ENCODE measurements at regions not wholly inside any gene's neighbourhood (a gene's known extent, or its start where the extent isn't known, plus 50 kb on each side); places are given as distances from the start of the nearest gene placed in this dataset.
"Not testable (repeated sequence)": the region's sequence is repeated elsewhere in the genome, so short reads cannot be mapped to it uniquely, and the experiment has no call there.

DNA sequence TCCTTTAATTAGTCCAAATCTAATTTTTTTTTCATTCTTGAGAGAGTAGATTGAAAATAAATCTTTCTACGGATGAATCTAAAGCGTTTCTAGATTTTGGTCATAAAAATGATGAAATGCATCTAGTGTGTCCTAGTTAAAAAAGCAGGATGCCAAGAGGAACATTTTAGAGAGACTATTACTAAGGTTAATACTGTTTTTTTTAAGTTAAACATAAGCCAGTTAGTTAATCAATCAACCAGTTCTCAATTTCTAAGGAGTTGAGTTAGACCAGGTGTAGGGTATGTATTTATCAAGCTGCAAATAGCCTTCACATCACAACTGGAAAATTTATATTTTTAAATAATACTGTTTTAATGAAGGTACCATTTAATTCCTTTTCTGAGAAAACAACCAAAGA is 679.5 kb upstream of the IGFBP7 start:
- DNase-seq: no peak

DNA sequence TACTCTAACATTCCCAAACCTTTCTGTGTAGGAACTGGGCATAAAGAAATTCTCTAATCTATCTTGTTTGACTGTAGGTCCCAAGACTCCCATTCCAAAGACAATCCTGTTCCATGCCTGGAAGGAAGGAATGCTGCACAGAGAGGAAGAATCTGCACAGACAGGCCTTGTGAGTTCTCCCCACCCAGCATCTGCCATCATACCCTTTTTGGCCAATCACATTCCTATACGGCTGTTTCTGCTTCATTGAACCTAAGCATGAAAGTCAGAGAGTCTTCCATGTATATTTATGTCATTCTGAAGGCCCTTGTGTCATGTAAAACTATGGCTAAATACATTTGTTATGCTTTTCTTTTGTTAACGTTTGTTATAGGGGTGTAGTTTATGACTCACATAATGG is 667.7 kb upstream of the IGFBP7 start:
- DNase-seq: no peak

GRCh38 chr4:57774681-57775080 is 664.5 kb upstream of the IGFBP7 start:
- no peak for DNase-seq

DNA sequence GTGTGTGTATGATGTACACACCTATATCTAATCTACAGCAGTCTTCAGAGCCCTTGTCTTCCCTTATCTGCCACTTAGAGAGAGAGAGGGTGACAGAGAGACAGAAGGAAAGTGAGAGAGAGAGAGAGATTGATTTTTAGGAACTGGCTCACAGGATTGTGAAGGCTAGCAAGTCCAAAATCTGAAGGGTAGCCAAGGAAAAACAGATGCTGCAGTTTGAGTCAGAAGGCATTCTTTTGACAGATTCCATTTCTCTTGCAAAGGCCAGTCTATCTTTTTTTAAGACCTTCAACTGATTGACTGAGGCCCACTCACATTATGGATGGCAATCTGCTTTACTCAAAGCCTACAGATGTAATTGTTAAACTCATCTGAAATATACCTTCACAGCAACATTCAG is 664.0 kb upstream of the IGFBP7 start:
- no peak for DNase-seq

- no peak for DNase-seq
Observed at GRCh38 chr4:57766341-57766740, 656.2 kb upstream of the IGFBP7 start.

- DNase-seq: no peak
Observed at GRCh38 chr4:57764856-57765255, 654.7 kb upstream of the IGFBP7 start.

DNA sequence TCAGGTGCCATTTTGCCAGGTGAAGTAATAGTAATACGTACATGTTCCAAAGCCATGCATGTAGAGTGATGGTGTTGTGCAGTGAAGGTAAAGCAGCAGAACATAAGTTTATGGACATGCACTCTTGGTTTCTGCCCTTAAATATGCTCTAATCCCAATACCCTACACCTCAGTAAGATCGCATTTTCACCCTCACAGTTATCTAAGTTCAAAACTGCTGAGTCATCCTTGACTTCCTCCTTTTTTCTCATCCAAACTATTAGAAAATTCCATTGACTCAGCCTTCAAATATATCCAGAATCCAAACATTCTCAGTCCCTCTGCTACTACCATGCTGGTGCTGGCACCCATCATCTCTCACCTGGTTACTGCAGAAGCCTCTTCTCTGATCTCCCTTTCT is 652.9 kb upstream of the IGFBP7 start:
- no peak for DNase-seq

GRCh38 chr4:57740625-57741190 is 630.5 kb upstream of the IGFBP7 start:
- DNase-seq: no peak

DNA sequence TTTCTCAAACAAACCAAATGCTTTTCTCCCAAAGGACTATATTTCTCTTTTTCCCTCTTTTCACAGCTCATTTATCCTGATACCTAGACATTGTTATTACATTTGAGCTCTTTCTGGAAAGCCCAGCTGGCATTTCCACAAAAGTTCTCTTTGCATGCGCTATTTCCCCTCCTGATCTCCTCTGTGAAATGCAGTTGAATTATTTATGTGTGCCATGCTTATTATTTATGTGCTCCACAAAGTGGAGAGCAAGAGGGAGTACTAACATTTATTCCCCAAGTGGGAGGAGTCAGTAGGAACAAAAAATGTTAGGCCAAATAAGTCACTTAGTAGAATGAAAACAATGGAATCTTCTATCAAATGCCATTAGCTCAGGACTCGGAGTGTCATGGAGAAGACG is 626.6 kb upstream of the IGFBP7 start:
- no peak for DNase-seq

- no peak for DNase-seq
Observed at GRCh38 chr4:57734104-57734670, 624.0 kb upstream of the IGFBP7 start.

DNA sequence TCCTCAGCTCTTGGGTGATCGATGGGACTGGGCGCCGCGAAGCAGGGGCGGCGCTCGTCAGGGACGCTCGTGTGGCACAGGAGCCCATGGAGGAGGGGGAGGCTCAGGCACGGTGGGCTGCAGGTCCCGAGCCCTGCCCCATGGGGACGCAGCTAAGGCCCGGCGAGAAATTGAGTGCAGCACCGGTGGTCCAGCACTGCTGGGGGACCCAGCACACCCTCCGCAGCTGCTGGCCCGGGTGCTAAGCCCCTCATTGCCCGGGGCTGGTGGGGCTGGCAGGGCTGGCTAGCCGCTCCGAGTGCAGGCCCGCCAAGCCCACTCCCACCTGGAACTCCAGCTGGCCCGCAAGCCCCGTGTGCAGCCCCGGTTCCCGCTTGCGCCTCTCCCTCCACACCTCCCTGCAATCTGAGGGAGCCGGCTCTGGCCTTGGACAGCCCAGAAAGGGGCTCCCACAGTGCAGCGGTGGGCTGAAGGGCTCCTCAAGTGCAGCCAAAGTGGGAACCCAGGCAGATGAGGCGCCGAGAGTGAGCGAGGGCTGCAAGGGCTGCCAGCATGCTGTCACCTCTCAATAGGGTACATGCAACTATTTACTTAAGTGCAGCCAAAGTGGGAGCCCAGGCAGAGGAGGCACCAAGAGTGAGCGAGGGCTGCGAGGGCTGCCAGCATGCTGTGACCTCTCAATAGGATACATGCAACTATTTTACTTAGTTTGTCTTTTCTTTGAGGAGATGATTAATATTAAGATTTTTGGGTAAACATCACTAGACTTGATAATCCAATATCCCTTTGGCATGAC is 619.8 kb upstream of the IGFBP7 start:
- not testable (repeated sequence) for DNase-seq

- DNase-seq: no peak
Observed at GRCh38 chr4:57726154-57726553, 616.0 kb upstream of the IGFBP7 start.

- DNase-seq: no peak
Observed at GRCh38 chr4:57719456-57719855, 609.3 kb upstream of the IGFBP7 start.

- not testable (repeated sequence) for DNase-seq
Observed at GRCh38 chr4:57714313-57714712, 604.1 kb upstream of the IGFBP7 start.

DNA sequence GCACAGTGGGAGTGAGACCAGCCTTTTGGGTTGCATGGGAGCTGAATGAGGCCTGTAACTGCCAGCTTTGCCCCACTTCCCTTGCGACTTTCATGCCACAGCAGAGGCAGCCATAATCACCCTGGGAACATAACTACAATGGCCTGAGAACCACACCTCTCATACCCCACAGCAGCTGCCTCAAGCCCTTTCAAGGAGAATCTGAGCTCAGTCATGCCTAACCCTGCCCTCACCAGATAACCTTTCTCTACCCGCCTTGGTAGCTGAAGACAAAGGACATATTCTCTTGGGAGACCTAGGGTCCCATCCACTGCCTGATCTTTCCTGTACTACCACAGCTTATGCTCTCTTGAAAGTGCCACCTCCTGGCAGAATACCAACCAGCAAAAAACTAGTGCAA is 599.9 kb upstream of the IGFBP7 start:
- no peak for DNase-seq

- DNase-seq: peak; percentile 87
Observed at GRCh38 chr4:57691370-57691769, 581.2 kb upstream of the IGFBP7 start.

GRCh38 chr4:57689693-57690205 is 579.6 kb upstream of the IGFBP7 start:
- DNase-seq: no peak

GRCh38 chr4:57682275-57682674 is 572.1 kb upstream of the IGFBP7 start:
- DNase-seq: no peak

GRCh38 chr4:57679969-57680368 is 569.8 kb upstream of the IGFBP7 start:
- DNase-seq: no peak

- DNase-seq: no peak
Observed at GRCh38 chr4:57676394-57676793, 566.2 kb upstream of the IGFBP7 start.

DNA sequence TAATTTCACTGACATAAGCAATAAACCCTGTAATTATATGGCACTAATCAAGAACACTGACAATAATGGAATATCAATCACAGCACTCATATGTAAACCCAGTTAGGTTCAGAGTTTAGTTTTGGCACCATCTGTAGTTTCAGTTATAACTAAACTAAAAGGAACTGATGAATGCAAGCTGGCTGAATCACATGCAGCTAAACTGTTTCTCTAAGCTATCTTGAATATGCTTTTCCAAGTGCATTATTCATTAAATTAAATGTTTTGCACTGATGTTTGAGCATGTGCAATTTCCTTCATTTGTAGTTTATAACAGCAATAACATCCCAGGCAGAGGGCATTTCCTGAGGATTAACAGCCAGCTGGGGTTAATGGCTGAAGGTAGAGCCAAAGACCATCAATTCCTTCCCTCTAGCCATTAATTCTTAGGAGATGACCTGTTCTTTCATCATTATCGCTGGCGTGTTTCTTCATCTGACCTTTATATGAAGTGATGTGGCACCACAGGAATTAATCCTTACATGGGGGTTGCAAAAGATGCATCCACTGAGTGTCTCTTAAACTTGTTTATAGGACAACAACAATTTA is 562.8 kb upstream of the IGFBP7 start:
- no peak for DNase-seq

- no peak for DNase-seq
Observed at GRCh38 chr4:57668621-57669020, 558.4 kb upstream of the IGFBP7 start.

- DNase-seq: no peak
Observed at GRCh38 chr4:57665806-57666205, 555.6 kb upstream of the IGFBP7 start.

GRCh38 chr4:57661517-57662090 is 551.4 kb upstream of the IGFBP7 start:
- DNase-seq: no peak

Data from DMS 273 treated with DMSO at 0.1 percent for 48 hours (cell line).